ENCODE measurements at regions not wholly inside any gene's neighbourhood (a gene's known extent, or its start where the extent isn't known, plus 50 kb on each side); places are given as distances from the start of the nearest gene placed in this dataset.

DNA sequence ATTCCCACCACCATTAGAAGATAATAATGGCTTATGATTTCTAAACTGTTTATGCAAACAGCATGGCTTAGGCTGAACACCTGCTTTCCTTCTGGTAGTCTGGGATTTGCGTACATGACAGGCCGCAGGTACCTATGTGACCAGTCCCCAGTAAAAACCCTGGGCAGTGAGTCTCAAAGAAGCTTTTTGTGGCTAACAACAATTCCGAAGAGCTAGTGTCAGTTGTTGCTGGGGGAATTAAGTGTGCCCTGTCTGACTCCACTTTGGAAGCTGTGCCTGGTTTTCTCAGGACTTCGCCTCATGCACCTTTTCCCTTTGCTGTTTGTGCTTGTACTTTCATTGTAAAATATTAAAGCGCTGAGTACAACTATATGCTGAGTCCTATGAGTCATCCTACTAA is 250.2 kb upstream of the MIR17HG start:
- DNase-seq (no peak), ATAC-seq (no peak)
- no peaks in the 10 kb centered on the region for H3K36me3 ChIP-seq
- intact Hi-C loops (cut with DNase I) = no loop called here
- no peak overlapping the region for H3K27ac ChIP-seq
- H3K27me3 ChIP-seq = no peaks in the 10 kb centered on the region
- TF ChIP-seq, protein P1, sequence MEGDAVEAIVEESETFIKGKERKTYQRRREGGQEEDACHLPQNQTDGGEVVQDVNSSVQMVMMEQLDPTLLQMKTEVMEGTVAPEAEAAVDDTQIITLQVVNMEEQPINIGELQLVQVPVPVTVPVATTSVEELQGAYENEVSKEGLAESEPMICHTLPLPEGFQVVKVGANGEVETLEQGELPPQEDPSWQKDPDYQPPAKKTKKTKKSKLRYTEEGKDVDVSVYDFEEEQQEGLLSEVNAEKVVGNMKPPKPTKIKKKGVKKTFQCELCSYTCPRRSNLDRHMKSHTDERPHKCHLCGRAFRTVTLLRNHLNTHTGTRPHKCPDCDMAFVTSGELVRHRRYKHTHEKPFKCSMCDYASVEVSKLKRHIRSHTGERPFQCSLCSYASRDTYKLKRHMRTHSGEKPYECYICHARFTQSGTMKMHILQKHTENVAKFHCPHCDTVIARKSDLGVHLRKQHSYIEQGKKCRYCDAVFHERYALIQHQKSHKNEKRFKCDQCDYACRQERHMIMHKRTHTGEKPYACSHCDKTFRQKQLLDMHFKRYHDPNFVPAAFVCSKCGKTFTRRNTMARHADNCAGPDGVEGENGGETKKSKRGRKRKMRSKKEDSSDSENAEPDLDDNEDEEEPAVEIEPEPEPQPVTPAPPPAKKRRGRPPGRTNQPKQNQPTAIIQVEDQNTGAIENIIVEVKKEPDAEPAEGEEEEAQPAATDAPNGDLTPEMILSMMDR (IDR thresholded peaks at IDR 0.05) = no peak
- no peaks in the 10 kb centered on the region for H3K4me1 ChIP-seq
- 84 to 94% methylated on average over 5 of the region's 5 CpGs for WGBS, 2 donors
- H3K9me3 ChIP-seq = no peaks in the 10 kb centered on the region
- no peak overlapping the region for H3K4me3 ChIP-seq

DNA sequence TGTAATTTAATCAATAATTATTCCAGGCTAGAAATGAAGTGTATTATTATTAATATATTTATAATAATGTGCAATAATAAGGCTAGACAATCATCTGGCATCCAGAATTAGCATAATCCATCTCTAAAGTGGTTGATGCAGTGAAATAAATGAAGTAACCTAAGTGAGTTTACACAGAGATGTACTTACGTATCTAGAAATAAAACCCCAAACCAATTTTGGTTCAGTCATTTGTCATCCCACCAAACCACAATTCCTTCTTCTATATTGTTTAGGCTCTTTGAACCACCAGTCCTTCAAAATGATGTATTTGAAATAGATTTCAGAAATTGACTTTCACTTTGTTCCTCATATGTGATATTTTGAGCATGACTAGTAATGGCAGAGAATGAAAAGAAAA is 247.6 kb upstream of the MIR17HG start:
- intact Hi-C loops (cut with DNase I) = no loop called here
- Histone ChIP-seq H3K9me3 (no peaks in the 10 kb centered on the region), H3K27me3 (no peaks in the 10 kb centered on the region), H3K27ac (no peak overlapping the region), H3K4me3 (no peak overlapping the region), H3K4me1 (no peaks in the 10 kb centered on the region), H3K36me3 (no peaks in the 10 kb centered on the region)
- ATAC-seq (no peak), DNase-seq (no peak)
- TF ChIP-seq, protein P1 (IDR thresholded peaks at IDR 0.05) = no peak
- WGBS, 2 donors = 91 to 96% methylated on average over 1 of the region's 1 CpG

DNA sequence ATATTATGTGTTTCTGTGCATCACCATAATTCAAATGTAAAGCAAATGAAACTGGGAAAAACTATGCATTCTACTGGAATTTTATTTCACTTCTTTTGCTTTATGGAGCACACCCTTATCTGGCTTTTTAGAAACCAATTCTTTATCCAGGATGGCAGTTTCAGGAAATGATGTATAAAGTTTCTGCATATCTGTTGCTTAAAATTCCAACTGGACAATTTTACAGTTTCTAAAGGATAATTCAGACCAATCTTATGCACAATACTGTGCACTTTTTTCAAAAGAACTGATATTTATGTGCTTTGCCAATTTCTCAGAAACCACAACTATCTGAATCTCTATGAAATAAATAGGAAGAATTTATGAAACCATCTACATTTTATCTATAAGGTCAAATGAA is 246.5 kb upstream of the MIR17HG start:
- H3K9me3 ChIP-seq = no peaks in the 10 kb centered on the region
- ATAC-seq = no peak
- no peaks in the 10 kb centered on the region for H3K4me1 ChIP-seq
- intact Hi-C loops (cut with DNase I) = no loop called here
- TF ChIP-seq, protein P1 (IDR thresholded peaks at IDR 0.05) = no peak
- no peak overlapping the region for H3K4me3 ChIP-seq
- H3K36me3 ChIP-seq = no peaks in the 10 kb centered on the region
- no peak overlapping the region for H3K27ac ChIP-seq
- H3K27me3 ChIP-seq = no peaks in the 10 kb centered on the region
- no peak for DNase-seq

DNA sequence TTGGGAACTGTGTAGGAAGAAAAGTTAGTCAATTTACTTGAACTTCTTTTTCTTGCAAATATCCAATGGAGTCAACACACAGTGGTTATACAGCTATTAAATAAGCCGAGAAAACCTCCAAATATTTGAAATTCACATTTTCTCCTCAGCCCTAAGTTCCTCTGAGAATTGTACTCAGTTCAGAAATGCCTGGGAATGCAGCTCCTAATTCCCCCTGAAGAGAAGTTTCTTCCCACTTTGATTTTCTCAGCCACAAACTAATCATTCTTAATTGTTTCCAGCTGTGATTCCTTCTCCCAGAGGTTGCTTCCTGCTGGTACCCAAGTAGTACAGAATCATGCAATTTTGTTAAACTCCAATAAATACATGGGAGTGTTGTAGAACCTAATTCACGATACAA is 246.1 kb upstream of the MIR17HG start:
- H3K9me3 ChIP-seq = no peaks in the 10 kb centered on the region
- WGBS, 2 donors = 48 to 68% methylated on average over 2 of the region's 2 CpGs
- no peaks in the 10 kb centered on the region for H3K4me1 ChIP-seq
- no peak for DNase-seq
- peaks cover 0 to 4% (median 0%) of the 10 kb centered on the region in 7 donors for H3K27me3 ChIP-seq
- H3K36me3 ChIP-seq = no peaks in the 10 kb centered on the region
- H3K27ac ChIP-seq = no peak overlapping the region
- H3K4me3 ChIP-seq = no peak overlapping the region
- peak in 1 of 8 donors; percentile 23 for ATAC-seq
- TF ChIP-seq, protein P1 (IDR thresholded peaks at IDR 0.05) = no peak
- intact Hi-C loops (cut with DNase I) = no loop called here

DNA sequence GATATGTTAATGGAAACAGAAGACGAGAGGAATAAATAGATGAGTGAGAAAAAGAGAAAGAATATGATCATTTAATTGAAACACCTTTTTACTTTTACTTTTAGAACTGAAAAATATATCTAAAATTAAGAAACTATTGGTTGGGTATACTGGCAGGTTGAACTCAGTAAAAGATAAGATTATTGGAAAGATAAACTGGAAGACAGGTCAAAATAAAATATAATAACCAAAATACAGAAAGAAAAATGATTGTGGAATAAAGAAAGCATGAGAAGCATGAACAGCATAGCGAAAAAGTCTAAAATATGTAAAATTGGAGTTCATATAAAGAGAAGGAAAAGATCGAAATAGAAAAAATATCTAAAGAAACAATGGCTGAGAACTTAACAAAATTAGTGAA is 242.2 kb upstream of the MIR17HG start:
- Histone ChIP-seq H3K4me1 (no peaks in the 10 kb centered on the region), H3K4me3 (no peak overlapping the region), H3K9me3 (no peaks in the 10 kb centered on the region), H3K27me3 (peaks cover 0 to 4% (median 0%) of the 10 kb centered on the region in 7 donors), H3K36me3 (no peaks in the 10 kb centered on the region), H3K27ac (no peak overlapping the region)
- ATAC-seq = no peak
- 91 to 92% methylated on average over 3 of the region's 3 CpGs for WGBS, 2 donors
- intact Hi-C loops (cut with DNase I) = no loop called here
- no peak for DNase-seq
- TF ChIP-seq, protein P1 (IDR thresholded peaks at IDR 0.05) = no peak

All from heart right ventricle (tissue), 16 donors.